ENCODE measurements at regions not wholly inside any gene's neighbourhood (a gene's known extent, or its start where the extent isn't known, plus 50 kb on each side); places are given as distances from the start of the nearest gene placed in this dataset.

- WGBS, 3 donors: 81 to 91% (median 81%) methylated on average over 4 of the region's 4 CpGs
- Histone ChIP-seq H3K4me1 (ENCODE audit: insufficient read depth) (no peaks in the 10 kb centered on the region), H3K9me3 (no peaks in the 10 kb centered on the region), H3K4me3 (no peak overlapping the region), H3K27me3 (no peaks in the 10 kb centered on the region), H3K27ac (no peak overlapping the region), H3K36me3 (no peaks in the 10 kb centered on the region)
- intact Hi-C loops (cut with DNase I): loop anchor here in 1 of 4 donors (10.0 kb wide), 1 partner anchor 357 kb away; no protein-coding TSS in a partner anchor
- TF ChIP-seq POLR2A (IDR thresholded peaks at IDR 0.05) (no peak), CTCF (IDR thresholded peaks at IDR 0.05) (no peak), EP300 (IDR thresholded peaks at IDR 0.05) (no peak)
- DNase-seq: no peak
These were observed 197.8 kb downstream of the TTC8 start for GRCh38 chr14:89022274-89022673.

GRCh38 chr14:89024691-89025090 lies 200.2 kb downstream of the TTC8 start:
- Histone ChIP-seq H3K4me3 (no peak overlapping the region), H3K4me1 (ENCODE audit: insufficient read depth) (no peaks in the 10 kb centered on the region), H3K27ac (no peak overlapping the region), H3K27me3 (no peaks in the 10 kb centered on the region), H3K36me3 (no peaks in the 10 kb centered on the region), H3K9me3 (no peaks in the 10 kb centered on the region)
- intact Hi-C loops (cut with DNase I): loop anchor here in 2 of 4 donors (5.0 to 10.0 kb wide), 2 partner anchors 360 to 893 kb away; no protein-coding TSS in a partner anchor
- WGBS, 3 donors: 92 to 94% (median 92%) methylated on average over 4 of the region's 4 CpGs
- no peak for TF ChIP-seq EP300 (IDR thresholded peaks at IDR 0.05)
- no peak for TF ChIP-seq POLR2A (IDR thresholded peaks at IDR 0.05)
- no peak for TF ChIP-seq CTCF (IDR thresholded peaks at IDR 0.05)
- no peak for DNase-seq

- TF ChIP-seq POLR2A (IDR thresholded peaks at IDR 0.05) (no peak), EP300 (IDR thresholded peaks at IDR 0.05) (no peak), CTCF (IDR thresholded peaks at IDR 0.05) (no peak)
- Histone ChIP-seq H3K4me3 (no peak overlapping the region), H3K36me3 (no peaks in the 10 kb centered on the region), H3K27ac (no peak overlapping the region), H3K4me1 (ENCODE audit: insufficient read depth) (no peaks in the 10 kb centered on the region), H3K9me3 (no peaks in the 10 kb centered on the region), H3K27me3 (no peaks in the 10 kb centered on the region)
- intact Hi-C loops (cut with DNase I): loop anchor here in 2 of 4 donors (2.0 to 10.0 kb wide), 4 partner anchors 233 to 892 kb away; partner anchors contain the start of gene EML5 (in 1 of the 2)
- DNase-seq: no peak
- 62 to 81% (median 73%) methylated on average over 15 of the region's 15 CpGs for WGBS, 3 donors
These were observed 201.2 kb downstream of the TTC8 start for GRCh38 chr14:89025561-89026236.

- Histone ChIP-seq H3K36me3 (no peaks in the 10 kb centered on the region), H3K27ac (no peak overlapping the region), H3K27me3 (no peaks in the 10 kb centered on the region), H3K9me3 (no peaks in the 10 kb centered on the region), H3K4me3 (peak overlapping the region; percentile 32), H3K4me1 (ENCODE audit: insufficient read depth) (no peaks in the 10 kb centered on the region)
- 0 to 1% (median 1%) methylated on average over 22 to 68 of the region's 68 CpGs for WGBS, 3 donors
- intact Hi-C loops (cut with DNase I): loop anchor here in 2 of 4 donors (2.0 to 10.0 kb wide), 4 partner anchors 234 to 890 kb away; partner anchors contain the start of gene EML5 (in 1 of the 2)
- no peak for TF ChIP-seq POLR2A (IDR thresholded peaks at IDR 0.05)
- TF ChIP-seq CTCF (IDR thresholded peaks at IDR 0.05): peak; percentile 91 to 94 (median 91)
- peak; percentile 52 to 79 (median 68) for DNase-seq
These were observed 202.8 kb downstream of the TTC8 start for GRCh38 chr14:89027097-89027740.

All from ovary (tissue), 7 donors.